ENCODE measurements at regions not wholly inside any gene's neighbourhood (a gene's known extent, or its start where the extent isn't known, plus 50 kb on each side); places are given as distances from the start of the nearest gene placed in this dataset.

- FAIRE-seq: no peak
- no peak for TF ChIP-seq CTCF (IDR thresholded peaks at IDR 0.05; ENCODE audit: insufficient read depth, missing control alignments)
- DNase-seq (ENCODE audit: insufficient read length, low spot score): no peak
Measured at GRCh38 chr2:9732824-9733223, 102.0 kb upstream of the YWHAQ start.

DNA sequence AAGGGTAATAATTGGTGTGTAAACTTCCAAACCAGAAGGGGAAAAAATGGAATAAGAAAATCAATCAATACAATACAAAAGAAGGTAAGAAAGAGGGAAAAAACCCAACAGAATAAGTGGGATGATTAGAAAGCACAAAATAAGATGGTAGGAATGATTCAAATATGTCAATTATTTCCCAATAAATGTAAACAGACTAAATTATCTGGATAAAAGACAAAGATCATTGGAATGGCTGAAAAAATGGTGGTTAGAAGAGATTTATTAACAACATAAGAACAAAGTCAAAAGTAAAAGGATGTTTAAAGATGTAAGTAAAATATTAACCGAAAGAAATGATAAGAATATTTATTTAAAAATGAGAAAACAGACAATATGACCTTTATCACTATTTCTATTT lies 103.5 kb upstream of the YWHAQ start:
- FAIRE-seq: no peak
- TF ChIP-seq CTCF (IDR thresholded peaks at IDR 0.05; ENCODE audit: insufficient read depth, missing control alignments): no peak
- DNase-seq (ENCODE audit: insufficient read length, low spot score): no peak

DNA sequence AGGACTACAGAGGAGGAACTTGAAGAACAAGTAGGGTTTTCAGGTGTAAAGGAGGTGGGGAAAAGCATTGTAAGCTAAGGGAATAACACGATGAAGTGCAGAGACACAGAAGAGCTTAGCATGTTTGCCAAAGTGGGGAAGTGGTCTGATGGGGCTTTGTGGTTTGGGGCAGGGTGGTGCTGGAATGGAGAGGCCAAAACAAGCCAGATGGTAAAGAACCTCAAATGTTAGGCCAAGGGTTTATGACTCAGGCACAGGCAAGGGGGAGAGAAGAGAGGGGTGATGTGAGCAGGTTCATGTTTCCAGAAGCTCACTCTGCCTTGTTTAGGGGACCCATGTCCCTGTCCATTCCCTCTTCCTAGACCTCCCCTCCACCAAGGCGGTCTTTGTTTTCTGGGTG lies 104.5 kb upstream of the YWHAQ start:
- no peak for DNase-seq (ENCODE audit: insufficient read length, low spot score)
- TF ChIP-seq CTCF (IDR thresholded peaks at IDR 0.05; ENCODE audit: insufficient read depth, missing control alignments): no peak
- FAIRE-seq: no peak

DNA sequence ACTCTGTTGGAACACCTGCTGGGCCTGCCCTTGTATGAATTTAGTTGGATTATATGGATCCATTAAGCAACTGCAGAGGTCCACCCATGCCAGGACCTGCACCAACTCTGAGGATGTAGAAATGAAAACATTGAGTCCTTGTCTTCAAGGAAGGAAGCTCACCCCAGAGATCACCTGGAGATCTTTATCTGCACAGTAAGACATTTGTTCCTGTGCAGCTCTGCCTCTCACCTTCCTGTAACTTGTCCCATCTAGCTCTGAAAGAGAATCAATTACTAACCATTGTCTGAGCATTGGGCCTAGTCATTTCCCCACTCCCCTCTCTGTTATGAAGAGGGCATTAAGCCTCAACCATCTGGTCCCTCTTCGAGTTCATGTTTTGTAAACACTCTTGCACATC lies 105.2 kb upstream of the YWHAQ start:
- no peak for TF ChIP-seq CTCF (IDR thresholded peaks at IDR 0.05; ENCODE audit: insufficient read depth, missing control alignments)
- FAIRE-seq (no peak), DNase-seq (ENCODE audit: insufficient read length, low spot score) (no peak)

GRCh38 chr2:9737053-9737875 lies 106.0 kb upstream of the TAF1B start:
- TF ChIP-seq CTCF (IDR thresholded peaks at IDR 0.05; ENCODE audit: insufficient read depth, missing control alignments): no peak
- no peak for FAIRE-seq

GRCh38 chr2:9738062-9738461 lies 105.2 kb upstream of the TAF1B start:
- DNase-seq (ENCODE audit: insufficient read length, low spot score) (no peak), FAIRE-seq (no peak)
- no peak for TF ChIP-seq CTCF (IDR thresholded peaks at IDR 0.05; ENCODE audit: insufficient read depth, missing control alignments)

More at GRCh38 chr2:9737053-9737875, 106.0 kb upstream of the TAF1B start:
- DNase-seq (ENCODE audit: insufficient read length, low spot score): no peak

All from D721Med (cell line).